Endometrium (tissue), 2 donors: ENCODE measurements at regions not wholly inside any gene's neighbourhood (a gene's known extent, or its start where the extent isn't known, plus 50 kb on each side); places are given as distances from the start of the nearest gene placed in this dataset.
"Not testable (repeated sequence)": the region's sequence is repeated elsewhere in the genome, so short reads cannot be mapped to it uniquely, and the experiment has no call there.

Experiments
- FAIRE-seq: peaks from 2 replicates; lab custom pipeline; 2012; peaks lifted over from hg19 to GRCh38; lab: Jason Lieb, UNC
- donor health status: control.
- donor health status: control.

GRCh38 chr10:30732671-30733070, 103.1 kb upstream of the LYZL2 start:
- no peak for FAIRE-seq

GRCh38 chr10:30731963-30732362, 102.4 kb upstream of the LYZL2 start:
- no peak for FAIRE-seq

GRCh38 chr10:30730306-30730705, 100.8 kb upstream of the LYZL2 start:
- peak; percentile 82 for FAIRE-seq

GRCh38 chr10:30728766-30729165, 99.2 kb upstream of the LYZL2 start:
- no peak for FAIRE-seq

GRCh38 chr10:30728127-30728526, 98.6 kb upstream of the LYZL2 start:
- FAIRE-seq = no peak

GRCh38 chr10:30727524-30727923, 98.0 kb upstream of the LYZL2 start:
- no peak for FAIRE-seq

GRCh38 chr10:30726783-30727414, 97.3 kb upstream of the LYZL2 start:
- FAIRE-seq = peak; percentile 90

- no peak for FAIRE-seq
These were observed 96.1 kb upstream of the LYZL2 start for GRCh38 chr10:30725661-30726060.

GRCh38 chr10:30724296-30724695, 94.7 kb upstream of the LYZL2 start:
- FAIRE-seq = no peak

GRCh38 chr10:30722956-30723620, 93.5 kb upstream of the LYZL2 start:
- FAIRE-seq = no peak

GRCh38 chr10:30719832-30720231, 90.3 kb upstream of the LYZL2 start:
- FAIRE-seq = no peak

- FAIRE-seq = no peak
These were observed 80.3 kb upstream of the LYZL2 start for GRCh38 chr10:30709700-30710358.

- no peak for FAIRE-seq
These were observed 79.7 kb upstream of the LYZL2 start for GRCh38 chr10:30709229-30709628.

- no peak for FAIRE-seq
These were observed 78.7 kb upstream of the LYZL2 start for GRCh38 chr10:30708234-30708633.

- FAIRE-seq = not testable (repeated sequence)
These were observed 76.6 kb upstream of the LYZL2 start for GRCh38 chr10:30706189-30706588.

GRCh38 chr10:30705625-30706149, 76.1 kb upstream of the LYZL2 start:
- no peak for FAIRE-seq

- FAIRE-seq = no peak
These were observed 75.6 kb upstream of the LYZL2 start for GRCh38 chr10:30705101-30705624.

GRCh38 chr10:30704601-30705100, 75.1 kb upstream of the LYZL2 start:
- FAIRE-seq = not testable (repeated sequence)

- FAIRE-seq = no peak
These were observed 74.6 kb upstream of the LYZL2 start for GRCh38 chr10:30704026-30704600.

GRCh38 chr10:30703446-30703845, 73.9 kb upstream of the LYZL2 start:
- not testable (repeated sequence) for FAIRE-seq

GRCh38 chr10:30702860-30703259, 73.3 kb upstream of the LYZL2 start:
- no peak for FAIRE-seq

GRCh38 chr10:30701451-30702173, 72.1 kb upstream of the LYZL2 start:
- no peak for FAIRE-seq
